22Rv1 (cell line): ENCODE measurements at regions not wholly inside any gene's neighbourhood (a gene's known extent, or its start where the extent isn't known, plus 50 kb on each side); places are given as distances from the start of the nearest gene placed in this dataset.

Experiments
- H3K27ac ChIP-seq: fragments of 450-650 bp; 2 replicates; pipeline ENCODE4 v1.5.1; 2017
- CTCF ChIP-seq: fragments of 450-650 bp; IDR thresholded peaks from 2 replicates; pipeline ENCODE4 v1.5.1; 2017; ENCODE audit warnings: mild to moderate bottlenecking
- ZFX ChIP-seq: fragments of 450-650 bp; IDR thresholded peaks from 2 replicates; pipeline ENCODE4 v1.6.1; 2017; ENCODE audit warnings: antibody characterized with exemption, borderline replicate concordance

GRCh38 chr5:54874337-54875021, 110.9 kb downstream of the ESM1 start:
- no peak overlapping the region for H3K27ac ChIP-seq
- no peak for TF ChIP-seq CTCF
- no peak for TF ChIP-seq ZFX

GRCh38 chr5:54873691-54874090, 111.7 kb downstream of the ESM1 start:
- TF ChIP-seq CTCF (no peak), ZFX (no peak)
- no peak overlapping the region for H3K27ac ChIP-seq

DNA sequence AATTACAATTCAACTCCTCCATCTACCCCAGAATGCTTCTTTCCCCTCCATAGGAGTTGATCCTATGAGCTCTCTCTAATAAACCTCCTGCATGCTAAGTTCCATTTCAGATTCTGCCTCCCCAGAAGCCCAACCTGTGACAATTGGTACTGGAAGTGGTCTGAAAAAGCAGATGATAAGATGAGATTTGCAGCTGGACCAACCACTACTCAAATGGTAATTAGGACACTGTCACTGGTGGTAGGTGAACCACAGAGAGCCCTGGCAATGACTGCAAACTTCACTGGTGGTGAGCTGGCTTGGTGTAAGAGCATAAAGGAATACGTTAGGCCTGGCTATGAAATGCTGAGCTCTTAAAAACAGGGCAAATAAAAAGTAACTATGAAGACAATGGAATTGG, 112.6 kb downstream of the ESM1 start:
- TF ChIP-seq CTCF (no peak), ZFX (no peak)
- H3K27ac ChIP-seq: no peak overlapping the region

GRCh38 chr5:54870271-54870670, 115.1 kb downstream of the ESM1 start:
- TF ChIP-seq ZFX (no peak), CTCF (no peak)
- no peak overlapping the region for H3K27ac ChIP-seq

DNA sequence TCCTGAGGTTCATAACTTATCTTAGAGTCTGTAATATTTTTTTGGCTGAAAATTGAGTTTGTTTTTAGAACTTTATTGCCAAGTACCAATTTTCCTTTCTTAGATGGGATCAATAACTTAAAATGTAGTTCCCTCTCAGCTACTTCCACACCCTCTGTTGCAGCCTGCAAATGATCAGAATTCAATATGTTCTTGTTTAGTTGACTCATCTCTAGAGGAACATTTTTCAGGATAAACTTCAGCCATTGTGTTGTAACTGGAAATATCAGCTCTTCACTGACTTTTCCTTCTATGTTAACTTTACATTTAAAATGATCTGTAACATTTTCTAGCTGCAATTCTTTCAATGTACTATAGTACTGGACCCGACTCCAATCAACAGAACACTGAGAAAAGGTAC, 115.7 kb downstream of the ESM1 start:
- no peak for TF ChIP-seq ZFX
- no peak for TF ChIP-seq CTCF
- no peak overlapping the region for H3K27ac ChIP-seq

GRCh38 chr5:54868511-54869483, 116.6 kb downstream of the ESM1 start:
- TF ChIP-seq CTCF: no peak
- TF ChIP-seq ZFX: no peak
- H3K27ac ChIP-seq: no peak overlapping the region
